Astrocyte of the hippocampus (primary cell): ENCODE measurements at regions not wholly inside any gene's neighbourhood (a gene's known extent, or its start where the extent isn't known, plus 50 kb on each side); places are given as distances from the start of the nearest gene placed in this dataset.

ENCODE experiments used
- DNase-seq: peaks from one replicate; pipeline ENCODE4 v3.0.0; 2011; ENCODE audit warnings: low read depth, low spot score

DNA sequence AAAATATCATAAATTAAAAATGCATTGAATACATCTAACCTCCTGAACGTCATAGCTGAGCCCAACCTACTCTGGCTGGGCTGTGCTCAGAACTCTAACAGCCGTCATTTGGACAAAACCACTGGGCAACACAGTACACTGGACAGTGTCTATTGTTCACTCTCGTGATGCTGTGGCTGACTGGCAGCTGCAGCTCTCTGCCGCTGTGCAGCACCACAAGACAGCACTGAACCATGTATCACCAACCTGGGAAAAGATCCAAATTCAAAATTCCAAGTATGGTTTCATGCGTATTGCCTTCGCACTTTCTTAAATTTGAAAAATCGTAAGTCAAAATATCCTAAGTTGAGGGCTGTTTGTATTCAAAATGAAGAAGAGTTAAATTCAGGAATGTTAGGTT lies 145.1 kb upstream of the CNTN4 start:
- DNase-seq, result no peak

GRCh38 chr3:1954632-1955031 lies 144.0 kb upstream of the CNTN4 start:
- no peak for DNase-seq

GRCh38 chr3:1955170-1955569 lies 143.5 kb upstream of the CNTN4 start:
- DNase-seq, result no peak

DNA sequence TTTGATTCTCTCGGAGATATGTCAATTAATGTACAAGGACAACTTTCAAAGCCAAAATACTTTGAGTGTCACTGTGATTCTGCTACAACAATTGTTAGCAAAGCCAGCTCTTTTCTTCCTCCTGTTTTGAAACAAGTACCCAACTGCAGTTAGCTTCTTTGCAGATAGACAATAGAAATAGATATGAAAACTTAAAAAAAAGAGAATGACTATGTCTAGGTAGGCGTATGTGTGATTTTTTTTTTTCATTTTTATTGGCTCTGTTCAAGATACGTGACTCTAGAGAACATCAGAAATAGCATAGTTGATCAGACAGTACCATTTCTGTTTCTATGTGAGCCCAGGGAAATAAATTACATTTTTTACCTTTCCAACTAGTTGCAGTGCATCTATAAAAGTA lies 142.9 kb upstream of the CNTN4 start:
- no peak for DNase-seq

DNA sequence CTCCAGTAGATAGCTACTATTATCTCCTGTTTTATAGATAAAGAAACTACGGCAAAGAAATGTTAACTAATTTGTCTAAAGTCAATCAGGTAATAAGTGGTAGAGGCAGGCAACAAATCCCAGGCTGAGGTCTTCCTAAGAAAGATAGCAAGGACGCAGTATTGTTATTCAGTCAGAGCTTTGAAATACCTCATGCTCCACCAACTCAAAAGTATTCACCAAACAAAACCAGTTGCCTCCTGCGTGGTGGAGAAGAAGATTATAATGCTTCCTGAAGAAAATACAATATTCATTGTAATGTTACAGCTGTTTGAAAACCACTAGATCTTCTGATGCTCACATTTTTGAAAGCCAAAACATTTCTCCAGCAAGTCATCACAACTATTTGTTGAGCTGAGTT lies 138.2 kb upstream of the CNTN4 start:
- DNase-seq, result no peak

- no peak for DNase-seq
These were observed 136.1 kb upstream of the CNTN4 start for GRCh38 chr3:1962396-1963088.

DNA sequence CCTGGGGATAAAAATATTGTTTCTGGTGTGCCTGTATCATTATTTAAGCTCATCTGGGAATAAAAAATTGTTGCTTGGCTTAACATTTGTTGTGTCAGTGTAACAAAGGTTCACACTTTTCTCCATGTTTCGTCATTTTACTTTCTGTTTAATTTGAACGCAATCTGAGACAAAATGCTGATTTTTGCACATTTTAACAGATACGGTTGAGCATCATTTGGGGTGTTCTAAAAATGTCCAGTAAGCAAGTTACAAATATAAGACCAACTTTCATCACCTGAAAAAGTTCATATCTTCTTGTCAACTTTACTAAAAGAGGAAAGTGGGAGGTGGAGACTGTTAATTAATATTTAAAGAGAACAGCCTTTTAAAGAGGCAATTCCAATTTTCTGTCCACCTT lies 134.8 kb upstream of the CNTN4 start:
- no peak for DNase-seq

- DNase-seq, result no peak
These were observed 131.1 kb upstream of the CNTN4 start for GRCh38 chr3:1967525-1967924.

GRCh38 chr3:1969281-1969680 lies 129.4 kb upstream of the CNTN4 start:
- no peak for DNase-seq

DNA sequence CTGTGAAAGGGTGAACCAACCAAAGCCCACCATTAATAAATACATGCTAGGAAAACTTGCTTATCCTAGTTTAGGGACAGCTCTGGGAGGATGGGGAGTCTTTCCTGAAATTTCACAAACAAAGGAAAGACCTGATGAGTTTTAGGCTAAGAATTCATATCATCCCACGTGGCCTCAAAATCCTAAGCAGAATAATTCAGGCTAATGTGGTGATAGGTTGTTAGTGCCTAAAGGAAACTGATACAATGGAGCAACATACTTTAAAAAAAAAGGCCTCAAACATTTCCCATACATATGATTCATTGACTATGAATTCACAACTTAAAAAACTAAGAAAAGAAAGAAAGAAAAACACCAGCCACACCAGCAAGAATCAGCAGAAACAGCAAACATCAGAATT lies 126.9 kb upstream of the CNTN4 start:
- peak; percentile 4 for DNase-seq

DNA sequence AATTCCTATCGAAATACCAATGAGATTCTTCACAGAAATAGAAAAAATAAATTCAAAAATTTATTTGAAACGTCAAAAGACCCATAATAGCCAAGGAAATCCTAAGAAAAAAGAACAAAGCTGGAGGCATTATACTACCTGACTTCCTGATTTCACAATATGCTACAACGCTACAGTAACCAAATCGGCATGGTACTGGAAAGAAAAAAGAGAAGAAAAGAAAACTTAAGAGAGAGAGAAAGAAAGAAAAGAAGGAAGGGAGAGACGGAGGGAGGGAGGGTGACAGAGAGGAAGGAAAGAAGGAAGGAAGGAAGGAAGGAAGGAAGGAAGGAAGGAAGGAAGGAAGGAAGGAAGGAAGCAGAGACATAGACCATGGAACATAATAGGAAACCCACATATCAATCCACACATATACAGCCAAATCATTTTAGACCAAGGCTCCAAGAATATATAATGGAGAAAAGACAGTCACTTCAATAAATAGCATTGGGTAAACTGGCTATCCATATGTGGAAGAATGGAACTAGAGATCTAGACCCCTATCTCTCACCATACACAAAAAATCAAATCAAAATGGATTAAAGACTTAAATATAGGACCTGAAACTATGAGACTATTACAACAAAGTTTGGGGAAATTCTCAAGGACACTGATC lies 118.6 kb upstream of the CNTN4 start:
- DNase-seq, result no peak

- peak; percentile 8 for DNase-seq
These were observed 110.7 kb upstream of the CNTN4 start for GRCh38 chr3:1987980-1988379.

DNA sequence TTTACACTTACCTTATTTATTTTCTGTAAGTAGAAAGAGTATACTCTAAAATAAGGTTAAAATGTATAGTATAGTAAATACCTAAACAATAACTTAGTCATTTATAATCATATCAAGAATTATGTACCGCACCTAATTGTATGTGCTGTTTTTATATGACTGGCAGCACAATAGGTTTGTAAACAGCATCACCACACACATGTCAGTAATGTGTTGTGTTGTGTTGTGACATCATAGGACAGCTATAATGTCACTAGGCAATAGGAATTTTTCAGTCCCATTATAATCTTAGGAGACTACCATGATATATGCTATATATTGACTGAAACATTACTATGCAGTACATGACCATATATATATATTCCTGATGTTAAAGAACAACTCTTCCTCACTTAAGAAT lies 99.9 kb upstream of the CNTN4 start:
- no peak for DNase-seq

GRCh38 chr3:2001306-2002108 lies 97.2 kb upstream of the CNTN4 start:
- DNase-seq, result no peak

DNA sequence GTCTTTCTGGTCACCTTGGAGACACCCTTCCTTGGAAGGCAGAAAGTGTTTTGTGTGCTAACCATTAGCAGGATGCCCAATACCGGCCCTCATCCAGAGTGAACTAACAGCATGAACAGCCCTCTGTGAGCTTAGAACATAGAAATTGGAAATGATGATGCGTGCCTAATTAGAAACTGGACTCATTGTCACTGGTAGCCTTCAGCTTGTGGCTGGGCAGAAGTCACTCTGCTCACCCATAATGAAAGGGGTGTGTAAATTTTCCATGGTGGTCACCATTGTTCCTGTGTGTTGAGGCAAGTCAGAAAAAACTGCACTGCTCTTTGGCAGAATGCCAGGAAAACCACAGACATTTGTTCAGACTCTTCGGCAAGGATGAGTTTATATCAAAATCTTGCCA lies 74.7 kb upstream of the CNTN4 start:
- DNase-seq, result peak; percentile 15

GRCh38 chr3:2024713-2025112 lies 74.0 kb upstream of the CNTN4 start:
- DNase-seq, result no peak

DNA sequence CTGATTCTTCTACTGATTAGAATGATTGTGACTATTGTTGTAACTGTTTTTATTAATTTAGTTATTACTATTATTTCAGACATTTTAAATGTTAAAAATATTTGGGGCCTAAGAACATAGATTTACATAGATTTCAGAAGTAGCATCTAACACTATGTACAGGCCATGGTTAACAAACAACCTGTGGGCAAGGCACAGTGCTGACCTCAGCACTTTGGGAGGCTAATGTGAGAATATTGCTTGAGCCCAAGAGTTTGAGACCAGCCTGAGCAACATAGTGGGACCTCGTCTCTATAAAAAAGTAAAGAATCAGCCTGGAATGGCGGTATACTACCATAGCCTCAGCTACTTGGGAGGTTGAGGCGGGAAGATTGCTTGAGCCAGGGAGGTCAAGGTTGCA lies 69.1 kb upstream of the CNTN4 start:
- DNase-seq, result no peak

GRCh38 chr3:2036076-2036475 lies 62.6 kb upstream of the CNTN4 start:
- no peak for DNase-seq

GRCh38 chr3:2041931-2042330 lies 56.7 kb upstream of the CNTN4 start:
- no peak for DNase-seq
